ENCODE measurements at regions not wholly inside any gene's neighbourhood (a gene's known extent, or its start where the extent isn't known, plus 50 kb on each side); places are given as distances from the start of the nearest gene placed in this dataset.

DNA sequence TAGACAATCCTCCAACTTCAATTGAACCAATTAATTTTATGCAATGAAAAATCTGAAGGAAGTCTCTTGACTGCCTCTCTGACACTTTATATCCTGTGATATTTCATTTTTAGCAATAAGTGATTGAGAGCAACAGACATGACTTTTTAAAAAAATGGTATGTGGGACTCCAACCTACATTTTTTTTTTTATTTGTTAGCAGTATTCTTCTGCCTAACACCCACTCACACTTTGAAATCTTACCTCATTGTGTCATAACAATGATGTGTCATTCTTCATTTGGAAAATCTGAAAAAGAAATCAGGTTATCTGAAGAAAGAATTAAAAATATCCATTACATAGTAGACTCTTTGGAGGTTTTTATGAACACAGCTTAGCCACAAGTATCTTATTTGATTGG, 541.3 kb upstream of the KCNMB2 start:
- H3K4me3 ChIP-seq = no peak overlapping the region
- no peak for DNase-seq (ENCODE audit: low spot score)
- TF ChIP-seq, protein P1, sequence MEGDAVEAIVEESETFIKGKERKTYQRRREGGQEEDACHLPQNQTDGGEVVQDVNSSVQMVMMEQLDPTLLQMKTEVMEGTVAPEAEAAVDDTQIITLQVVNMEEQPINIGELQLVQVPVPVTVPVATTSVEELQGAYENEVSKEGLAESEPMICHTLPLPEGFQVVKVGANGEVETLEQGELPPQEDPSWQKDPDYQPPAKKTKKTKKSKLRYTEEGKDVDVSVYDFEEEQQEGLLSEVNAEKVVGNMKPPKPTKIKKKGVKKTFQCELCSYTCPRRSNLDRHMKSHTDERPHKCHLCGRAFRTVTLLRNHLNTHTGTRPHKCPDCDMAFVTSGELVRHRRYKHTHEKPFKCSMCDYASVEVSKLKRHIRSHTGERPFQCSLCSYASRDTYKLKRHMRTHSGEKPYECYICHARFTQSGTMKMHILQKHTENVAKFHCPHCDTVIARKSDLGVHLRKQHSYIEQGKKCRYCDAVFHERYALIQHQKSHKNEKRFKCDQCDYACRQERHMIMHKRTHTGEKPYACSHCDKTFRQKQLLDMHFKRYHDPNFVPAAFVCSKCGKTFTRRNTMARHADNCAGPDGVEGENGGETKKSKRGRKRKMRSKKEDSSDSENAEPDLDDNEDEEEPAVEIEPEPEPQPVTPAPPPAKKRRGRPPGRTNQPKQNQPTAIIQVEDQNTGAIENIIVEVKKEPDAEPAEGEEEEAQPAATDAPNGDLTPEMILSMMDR (IDR thresholded peaks at IDR 0.05) = no peak

DNA sequence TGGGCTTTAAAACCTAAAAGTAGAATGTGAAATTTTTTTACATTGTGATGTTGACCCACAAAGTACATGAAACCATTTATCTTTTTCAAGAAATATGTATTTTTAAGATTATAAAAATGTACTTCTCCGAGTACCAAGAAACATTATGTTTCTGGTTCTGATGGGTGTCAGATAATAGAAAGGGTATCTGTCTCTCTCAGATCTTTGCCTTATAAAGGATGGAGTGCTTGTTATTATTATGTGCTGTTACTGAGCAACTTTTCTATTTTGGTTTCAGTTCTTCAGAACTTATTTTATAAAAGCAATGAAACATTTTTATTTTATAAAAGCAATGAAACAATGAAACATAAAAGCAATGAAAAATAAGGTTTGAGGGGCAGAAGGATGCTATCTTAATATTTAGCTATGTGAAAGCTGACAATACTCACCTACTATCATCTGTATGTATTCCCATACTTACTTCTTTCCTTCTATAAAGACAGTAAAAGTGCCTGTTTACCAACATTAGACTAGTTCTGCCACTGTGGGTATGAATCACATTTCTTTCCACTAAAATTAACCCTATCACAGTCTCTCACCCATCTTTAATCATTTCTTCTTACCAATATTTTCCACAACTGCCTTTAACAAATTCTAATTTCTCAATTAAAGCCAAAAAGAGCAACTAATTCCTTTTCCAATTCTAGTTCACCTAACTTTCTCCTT, 540.7 kb upstream of the KCNMB2 start:
- no peaks in the 10 kb centered on the region for H3K4me1 ChIP-seq
- H3K27ac ChIP-seq = no peak overlapping the region
- no peaks in the 10 kb centered on the region for H3K36me3 ChIP-seq
- no peaks in the 10 kb centered on the region for H3K27me3 ChIP-seq
- DNase-seq (ENCODE audit: low spot score) = no peak
- no peak overlapping the region for H3K4me3 ChIP-seq
- H3K9me3 ChIP-seq = peaks cover 0 to 10% of the 10 kb centered on the region in 2 donors
- TF ChIP-seq, protein P1 (IDR thresholded peaks at IDR 0.05) = no peak

More for the DNA sequence above, 541.3 kb upstream of the KCNMB2 start:
- Histone ChIP-seq H3K4me1 (no peaks in the 10 kb centered on the region), H3K27me3 (no peaks in the 10 kb centered on the region), H3K36me3 (no peaks in the 10 kb centered on the region), H3K9me3 (peaks cover 0 to 10% of the 10 kb centered on the region in 2 donors), H3K27ac (no peak overlapping the region)

DNA sequence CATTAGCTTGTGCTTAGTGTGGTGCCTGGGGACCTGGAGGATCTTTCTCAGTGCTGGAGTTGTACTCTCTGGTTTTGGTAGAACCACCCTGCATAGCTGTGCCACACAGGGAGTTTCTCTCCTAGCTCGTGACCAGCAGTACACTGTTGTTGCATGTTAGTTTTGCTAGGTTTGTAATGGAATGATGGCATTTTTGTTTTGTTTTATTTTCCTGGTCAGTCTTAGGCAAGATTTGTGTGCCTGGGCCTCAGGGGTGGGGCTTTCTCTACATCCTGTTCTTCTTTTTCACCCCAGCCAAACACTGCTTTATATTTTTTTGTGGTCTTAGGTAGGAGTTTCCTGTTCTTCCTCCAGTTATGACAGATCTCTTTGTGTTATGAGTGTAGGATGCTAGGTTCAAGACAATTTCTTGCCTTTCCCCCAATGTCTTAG, 534.5 kb upstream of the KCNMB2 start:
- Histone ChIP-seq H3K4me1 (no peaks in the 10 kb centered on the region), H3K27ac (no peak overlapping the region), H3K36me3 (no peaks in the 10 kb centered on the region), H3K4me3 (no peak overlapping the region), H3K27me3 (no peaks in the 10 kb centered on the region), H3K9me3 (peaks cover 0 to 10% of the 10 kb centered on the region in 2 donors)
- DNase-seq (ENCODE audit: low spot score) = no peak
- TF ChIP-seq, protein P1 (IDR thresholded peaks at IDR 0.05) = no peak

DNA sequence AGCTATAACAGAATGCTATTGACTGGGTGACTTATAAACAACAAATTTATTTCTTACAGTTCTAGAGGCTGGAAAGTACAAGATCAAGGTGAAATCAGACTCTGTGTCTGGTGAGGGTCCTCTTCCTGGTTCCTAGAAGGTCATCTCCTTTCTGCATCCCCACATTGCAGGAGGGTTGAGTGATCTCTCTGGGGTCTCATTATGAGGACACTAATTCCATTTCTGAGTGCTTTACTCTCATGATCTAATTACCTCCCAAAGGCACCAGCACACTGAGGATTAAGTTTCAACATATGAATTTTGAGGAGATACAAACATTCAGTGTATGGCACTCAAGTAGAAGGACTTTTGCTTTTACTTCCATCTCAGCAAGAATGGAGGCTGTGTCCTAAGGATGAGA, 534.1 kb upstream of the KCNMB2 start:
- H3K27me3 ChIP-seq = no peaks in the 10 kb centered on the region

DNA sequence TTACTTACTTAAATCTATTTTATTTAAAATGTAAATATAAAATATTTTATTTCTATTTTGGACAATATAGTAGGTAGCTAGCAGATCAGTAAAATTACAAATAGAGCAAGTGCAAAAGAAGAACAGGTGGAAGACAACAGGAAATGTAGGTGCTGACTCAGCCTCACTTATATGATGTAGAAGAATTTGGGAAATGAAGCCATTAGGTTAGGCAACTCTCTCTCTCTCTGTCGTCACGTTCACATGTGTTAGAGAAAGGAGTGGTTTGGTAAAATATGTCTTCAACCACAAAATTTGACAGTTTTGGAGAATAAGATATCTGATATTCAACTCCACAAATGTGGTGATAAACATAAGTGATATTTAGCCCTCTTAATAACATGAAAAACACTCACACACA, 532.5 kb upstream of the KCNMB2 start:
- TF ChIP-seq, protein P1 (IDR thresholded peaks at IDR 0.05) = no peak
- Histone ChIP-seq H3K27me3 (no peaks in the 10 kb centered on the region), H3K9me3 (peaks cover 0 to 10% of the 10 kb centered on the region in 2 donors), H3K4me1 (no peaks in the 10 kb centered on the region), H3K36me3 (no peaks in the 10 kb centered on the region), H3K4me3 (no peak overlapping the region), H3K27ac (no peak overlapping the region)
- no peak for DNase-seq (ENCODE audit: low spot score)

More for the DNA sequence above, 534.1 kb upstream of the KCNMB2 start:
- no peak overlapping the region for H3K27ac ChIP-seq
- H3K9me3 ChIP-seq = peaks cover 0 to 10% of the 10 kb centered on the region in 2 donors
- TF ChIP-seq, protein P1 (IDR thresholded peaks at IDR 0.05) = no peak
- H3K4me3 ChIP-seq = no peak overlapping the region
- no peak for DNase-seq (ENCODE audit: low spot score)
- H3K36me3 ChIP-seq = no peaks in the 10 kb centered on the region
- no peaks in the 10 kb centered on the region for H3K4me1 ChIP-seq

DNA sequence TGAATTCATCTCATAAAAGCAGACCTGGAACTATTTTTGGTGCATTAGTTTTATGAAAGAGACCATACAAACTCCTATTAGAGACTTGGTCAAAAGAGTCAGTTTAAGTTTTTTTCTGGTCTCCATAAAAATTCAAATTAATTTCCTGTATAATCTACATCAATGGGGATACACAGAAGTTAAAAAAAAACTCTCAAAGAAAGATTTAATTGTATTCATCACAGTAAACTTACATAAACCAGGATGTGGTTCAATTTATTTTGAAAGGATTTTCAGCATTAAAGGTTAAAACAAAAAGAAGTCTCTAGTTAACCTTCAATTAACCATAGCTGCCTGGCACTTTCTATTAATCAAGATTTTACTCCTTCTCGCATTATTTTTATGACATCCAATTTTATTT, 530.3 kb upstream of the KCNMB2 start:
- Histone ChIP-seq H3K27me3 (no peaks in the 10 kb centered on the region), H3K27ac (no peak overlapping the region), H3K4me3 (no peak overlapping the region), H3K9me3 (no peaks in the 10 kb centered on the region), H3K36me3 (no peaks in the 10 kb centered on the region), H3K4me1 (no peaks in the 10 kb centered on the region)
- no peak for DNase-seq (ENCODE audit: low spot score)
- TF ChIP-seq, protein P1 (IDR thresholded peaks at IDR 0.05) = no peak
